H1 (cell line): ENCODE measurements at regions not wholly inside any gene's neighbourhood (a gene's known extent, or its start where the extent isn't known, plus 50 kb on each side); places are given as distances from the start of the nearest gene placed in this dataset.

Experiments
- EGR1 ChIP-seq: IDR thresholded peaks from 2 replicates; pipeline ENCODE4 v1.6.1; 2011; ENCODE audit warnings: low read depth, low read length, borderline replicate concordance
- EZH2 ChIP-seq: fragments of 200-600 bp; sonication (generic); IDR thresholded peaks from 2 replicates; pipeline ENCODE4 v1.7.1; 2012; ENCODE audit warnings: low read depth, mild to moderate bottlenecking, moderate library complexity, low read length, inconsistent platforms; ENCODE audit not compliant: severe bottlenecking
- NRF1 ChIP-seq: IDR thresholded peaks from 2 replicates; pipeline ENCODE4 v1.6.1; 2011; ENCODE audit warnings: mild to moderate bottlenecking, low read depth, low read length, improper control_type of control experiment
- POLR2A ChIP-seq, 2 experiments: IDR thresholded peaks; 1 replicate in 1 of 2; 2 replicates in 1 of 2; pipeline ENCODE4 v1.6.1; 2011; ENCODE audit warnings: low read depth in 2 of 2, low read length in 2 of 2, mild to moderate bottlenecking in 2 of 2; ENCODE audit errors: control extremely low read depth in 1 of 2
- RNF2 ChIP-seq: fragments of 200-900, 300-1000 bp; sonication (generic); IDR thresholded peaks from 2 replicates; pipeline ENCODE4 v1.7.1; 2016; ENCODE audit warnings: borderline replicate concordance, low read depth, mild to moderate bottlenecking, antibody characterized with exemption, low read length; ENCODE audit not compliant: poor library complexity, severe bottlenecking; ENCODE audit errors: missing control alignments
- ZNF274 ChIP-seq: IDR thresholded peaks from 2 replicates; pipeline ENCODE4 v1.7.0; 2012; ENCODE audit warnings: low read length, borderline replicate concordance; ENCODE audit errors: extremely low read depth
- TF ChIP-seq, protein P1 (sequence below): IDR thresholded peaks from 2 replicates; pipeline ENCODE4 v1.6.1; 2012; ENCODE audit warnings: inconsistent platforms
- TF ChIP-seq, protein P2 (sequence below), 3 experiments: IDR thresholded peaks; 1 replicate in 2 of 3; 2 replicates in 1 of 3; pipeline versions ENCODE4 v1.5.1 to v1.6.1; 2011; ENCODE audit warnings: low read length in 3 of 3, mild to moderate bottlenecking in 3 of 3, inconsistent platforms in 2 of 3, low read depth in 1 of 3, moderate library complexity in 1 of 3; ENCODE audit not compliant: insufficient read depth in 1 of 3; ENCODE audit errors: control extremely low read depth in 1 of 3

DNA sequence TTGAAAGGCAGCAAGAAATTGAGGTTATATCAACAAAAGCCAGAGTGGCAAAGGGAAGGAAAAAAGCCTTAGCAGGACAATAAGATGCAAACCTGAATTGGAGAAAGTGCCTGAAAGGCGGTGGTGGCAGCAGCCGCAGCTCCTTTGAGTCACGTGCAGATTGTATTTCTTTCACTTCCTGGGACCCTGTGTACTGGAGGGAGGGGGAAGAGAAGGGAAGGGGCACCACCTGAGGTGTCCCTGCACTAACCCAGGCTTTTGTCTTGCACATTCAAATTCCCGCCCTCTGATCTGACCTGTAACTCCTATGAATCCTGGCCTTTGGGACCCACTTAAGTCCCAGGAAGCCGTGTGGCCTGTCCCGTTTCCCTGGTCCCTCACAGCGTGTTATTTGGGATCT lies 326.1 kb upstream of the SKOR2 start (continued):
- TF ChIP-seq EGR1 (no peak), ZNF274 (no peak), POLR2A (IDR thresholded peaks at IDR 0.05; ENCODE audit: control extremely low read depth in 1 of 2, low read depth in 2 of 2, low read length in 2 of 2) (no peak), NRF1 (no peak), RNF2 (no peak), EZH2 (no peak)
- TF ChIP-seq, protein P1, sequence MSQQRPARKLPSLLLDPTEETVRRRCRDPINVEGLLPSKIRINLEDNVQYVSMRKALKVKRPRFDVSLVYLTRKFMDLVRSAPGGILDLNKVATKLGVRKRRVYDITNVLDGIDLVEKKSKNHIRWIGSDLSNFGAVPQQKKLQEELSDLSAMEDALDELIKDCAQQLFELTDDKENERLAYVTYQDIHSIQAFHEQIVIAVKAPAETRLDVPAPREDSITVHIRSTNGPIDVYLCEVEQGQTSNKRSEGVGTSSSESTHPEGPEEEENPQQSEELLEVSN: peak; percentile 53; the same call in 1 of the 2 replicates
- TF ChIP-seq, protein P2, sequence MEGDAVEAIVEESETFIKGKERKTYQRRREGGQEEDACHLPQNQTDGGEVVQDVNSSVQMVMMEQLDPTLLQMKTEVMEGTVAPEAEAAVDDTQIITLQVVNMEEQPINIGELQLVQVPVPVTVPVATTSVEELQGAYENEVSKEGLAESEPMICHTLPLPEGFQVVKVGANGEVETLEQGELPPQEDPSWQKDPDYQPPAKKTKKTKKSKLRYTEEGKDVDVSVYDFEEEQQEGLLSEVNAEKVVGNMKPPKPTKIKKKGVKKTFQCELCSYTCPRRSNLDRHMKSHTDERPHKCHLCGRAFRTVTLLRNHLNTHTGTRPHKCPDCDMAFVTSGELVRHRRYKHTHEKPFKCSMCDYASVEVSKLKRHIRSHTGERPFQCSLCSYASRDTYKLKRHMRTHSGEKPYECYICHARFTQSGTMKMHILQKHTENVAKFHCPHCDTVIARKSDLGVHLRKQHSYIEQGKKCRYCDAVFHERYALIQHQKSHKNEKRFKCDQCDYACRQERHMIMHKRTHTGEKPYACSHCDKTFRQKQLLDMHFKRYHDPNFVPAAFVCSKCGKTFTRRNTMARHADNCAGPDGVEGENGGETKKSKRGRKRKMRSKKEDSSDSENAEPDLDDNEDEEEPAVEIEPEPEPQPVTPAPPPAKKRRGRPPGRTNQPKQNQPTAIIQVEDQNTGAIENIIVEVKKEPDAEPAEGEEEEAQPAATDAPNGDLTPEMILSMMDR (IDR thresholded peaks at IDR 0.05; ENCODE audit: control extremely low read depth in 1 of 3, insufficient read depth in 1 of 3, low read depth in 1 of 3, low read length in 3 of 3): no peak
